ENCODE measurements at regions not wholly inside any gene's neighbourhood (a gene's known extent, or its start where the extent isn't known, plus 50 kb on each side); places are given as distances from the start of the nearest gene placed in this dataset.

DNA sequence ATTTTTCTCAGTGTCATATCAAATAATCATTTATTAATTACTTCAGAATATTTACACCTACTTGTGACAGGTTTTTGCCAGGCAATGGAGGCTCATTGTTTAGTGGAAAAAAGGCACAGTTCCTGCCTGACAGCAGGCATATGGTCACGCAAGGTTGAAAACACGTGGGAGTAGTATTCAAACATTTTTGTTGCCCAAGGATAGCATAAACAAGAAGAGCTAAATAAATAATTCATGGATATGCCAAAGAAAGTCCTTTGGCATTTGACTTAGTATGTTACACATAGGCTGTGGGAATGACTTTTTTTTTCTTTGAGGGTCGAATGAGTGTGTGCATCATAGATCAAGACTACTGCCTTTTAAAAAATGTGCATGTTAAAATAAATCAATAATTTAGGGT lies 120.5 kb upstream of the SEMA3E start:
- Histone ChIP-seq H3K23ac (ENCODE audit: insufficient read length, low read depth, low read length) (no peak overlapping the region), H3K4ac (ENCODE audit: low read depth, low read length) (no peak overlapping the region), H4K5ac (ENCODE audit: insufficient read length, low read depth, low read length) (no peak overlapping the region), H2BK20ac (ENCODE audit: low read depth, low read length, poor library complexity, severe bottlenecking) (no peak overlapping the region), H3K27ac (ENCODE audit: insufficient read length, low read depth, low read length) (no peak overlapping the region), H3T11ph (ENCODE audit: low read length) (no peak overlapping the region), H2BK15ac (ENCODE audit: low read depth, low read length) (no peak overlapping the region), H4K8ac (replicated peaks; ENCODE audit: insufficient read length, low read depth, low read length) (no peak overlapping the region), H3K23me2 (ENCODE audit: insufficient read length, low read depth, low read length, poor library complexity, severe bottlenecking) (no peaks in the 10 kb centered on the region), H4K20me1 (ENCODE audit: control insufficient read depth, insufficient read depth, insufficient read length) (no peaks in the 10 kb centered on the region), H3K14ac (ENCODE audit: insufficient read depth, low read length) (no peak overlapping the region), H3K9me3 (ENCODE audit: control insufficient read depth, low read depth, low read length) (no peaks in the 10 kb centered on the region), H2BK5ac (ENCODE audit: insufficient read length, low read length) (no peak overlapping the region), H2BK120ac (ENCODE audit: low read depth, low read length, poor library complexity, severe bottlenecking) (no peak overlapping the region), H3K79me1 (ENCODE audit: insufficient read depth, low read depth, low read length, poor library complexity, severe bottlenecking) (no peaks in the 10 kb centered on the region), H3K18ac (ENCODE audit: insufficient read length, low read depth, low read length) (no peak overlapping the region), H3K4me1 (ENCODE audit: insufficient read depth, low read length) (no peaks in the 10 kb centered on the region), H3K56ac (ENCODE audit: insufficient read length, low read depth, low read length) (no peak overlapping the region), H3K4me2 (ENCODE audit: insufficient read depth, insufficient read length, low read length) (no peak overlapping the region), H2AK5ac (ENCODE audit: insufficient read length, low read length) (no peak overlapping the region), H2BK12ac (ENCODE audit: insufficient read length, low read depth, low read length) (no peak overlapping the region), H3K79me2 (ENCODE audit: insufficient read depth, low read length) (no peaks in the 10 kb centered on the region), H4K91ac (ENCODE audit: insufficient read length, low read depth, low read length) (no peak overlapping the region), H3K9ac (ENCODE audit: extremely low read depth, insufficient read length, low read length) (no peak overlapping the region), H3K27me3 (ENCODE audit: insufficient read depth, low read length) (no peaks in the 10 kb centered on the region), H2AFZ (ENCODE audit: low read length) (no peak overlapping the region)
- Mint-ChIP-seq H3K4me1 (no peaks in the 10 kb centered on the region), H3K36me3 (ENCODE audit: insufficient read depth in 1 of 3, low read depth in 3 of 3) (no peaks in the 10 kb centered on the region), H3K27me3 (ENCODE audit: low read depth) (no peaks in the 10 kb centered on the region), H3K27ac (no peak overlapping the region), H3K9me3 (no peaks in the 10 kb centered on the region), H3K4me3 (no peak overlapping the region)
- TF ChIP-seq, protein P1, sequence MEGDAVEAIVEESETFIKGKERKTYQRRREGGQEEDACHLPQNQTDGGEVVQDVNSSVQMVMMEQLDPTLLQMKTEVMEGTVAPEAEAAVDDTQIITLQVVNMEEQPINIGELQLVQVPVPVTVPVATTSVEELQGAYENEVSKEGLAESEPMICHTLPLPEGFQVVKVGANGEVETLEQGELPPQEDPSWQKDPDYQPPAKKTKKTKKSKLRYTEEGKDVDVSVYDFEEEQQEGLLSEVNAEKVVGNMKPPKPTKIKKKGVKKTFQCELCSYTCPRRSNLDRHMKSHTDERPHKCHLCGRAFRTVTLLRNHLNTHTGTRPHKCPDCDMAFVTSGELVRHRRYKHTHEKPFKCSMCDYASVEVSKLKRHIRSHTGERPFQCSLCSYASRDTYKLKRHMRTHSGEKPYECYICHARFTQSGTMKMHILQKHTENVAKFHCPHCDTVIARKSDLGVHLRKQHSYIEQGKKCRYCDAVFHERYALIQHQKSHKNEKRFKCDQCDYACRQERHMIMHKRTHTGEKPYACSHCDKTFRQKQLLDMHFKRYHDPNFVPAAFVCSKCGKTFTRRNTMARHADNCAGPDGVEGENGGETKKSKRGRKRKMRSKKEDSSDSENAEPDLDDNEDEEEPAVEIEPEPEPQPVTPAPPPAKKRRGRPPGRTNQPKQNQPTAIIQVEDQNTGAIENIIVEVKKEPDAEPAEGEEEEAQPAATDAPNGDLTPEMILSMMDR (conservative IDR thresholded peaks at IDR 0.05), result no peak
- no peak for DNase-seq
- WGBS (ENCODE audit: extremely low coverage, insufficient read length, low lambda C conversion rate), result no CpG with 5 or more reads among the region's 3 CpGs

Measured in H9 (cell line).